HL-60 (cell line): ENCODE measurements at regions not wholly inside any gene's neighbourhood (a gene's known extent, or its start where the extent isn't known, plus 50 kb on each side); places are given as distances from the start of the nearest gene placed in this dataset.

Experiments
- GABPA ChIP-seq: IDR thresholded peaks from 2 replicates; pipeline ENCODE4 v1.6.1; 2012; ENCODE audit warnings: low read depth
- POLR2AphosphoS5 ChIP-seq: IDR thresholded peaks from 2 replicates; pipeline ENCODE4 v1.6.1; 2012; ENCODE audit warnings: low read depth
- SPI1 ChIP-seq: IDR thresholded peaks from 2 replicates; pipeline ENCODE4 v1.6.1; 2012; ENCODE audit warnings: low read depth, mild to moderate bottlenecking, borderline replicate concordance
- TF ChIP-seq, protein P1 (sequence below): IDR thresholded peaks from one replicate; pipeline ENCODE4 v1.5.1; 2011; ENCODE audit warnings: low read length, control low read depth, inconsistent platforms; ENCODE audit not compliant: insufficient read depth

DNA sequence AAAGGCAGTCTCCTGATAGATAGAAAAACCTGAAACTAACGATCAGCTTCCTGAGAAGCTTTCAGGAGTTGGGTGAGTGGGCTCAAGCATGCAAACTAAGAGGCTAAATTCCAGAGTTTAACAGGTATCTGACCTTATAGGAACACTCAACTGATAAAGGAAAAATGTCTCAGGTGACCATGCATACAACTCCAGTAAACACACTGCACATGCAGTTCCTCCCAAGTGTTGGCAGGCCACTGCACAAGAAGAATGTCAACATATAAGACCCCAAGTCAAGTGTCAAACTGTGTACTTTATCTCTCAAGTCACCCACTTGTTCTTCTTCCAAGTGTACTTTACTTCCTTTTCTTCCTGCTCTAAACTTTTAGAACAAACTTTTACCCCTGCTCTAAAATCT is 981.2 kb downstream of the FAM133A start:
- TF ChIP-seq, protein P1, sequence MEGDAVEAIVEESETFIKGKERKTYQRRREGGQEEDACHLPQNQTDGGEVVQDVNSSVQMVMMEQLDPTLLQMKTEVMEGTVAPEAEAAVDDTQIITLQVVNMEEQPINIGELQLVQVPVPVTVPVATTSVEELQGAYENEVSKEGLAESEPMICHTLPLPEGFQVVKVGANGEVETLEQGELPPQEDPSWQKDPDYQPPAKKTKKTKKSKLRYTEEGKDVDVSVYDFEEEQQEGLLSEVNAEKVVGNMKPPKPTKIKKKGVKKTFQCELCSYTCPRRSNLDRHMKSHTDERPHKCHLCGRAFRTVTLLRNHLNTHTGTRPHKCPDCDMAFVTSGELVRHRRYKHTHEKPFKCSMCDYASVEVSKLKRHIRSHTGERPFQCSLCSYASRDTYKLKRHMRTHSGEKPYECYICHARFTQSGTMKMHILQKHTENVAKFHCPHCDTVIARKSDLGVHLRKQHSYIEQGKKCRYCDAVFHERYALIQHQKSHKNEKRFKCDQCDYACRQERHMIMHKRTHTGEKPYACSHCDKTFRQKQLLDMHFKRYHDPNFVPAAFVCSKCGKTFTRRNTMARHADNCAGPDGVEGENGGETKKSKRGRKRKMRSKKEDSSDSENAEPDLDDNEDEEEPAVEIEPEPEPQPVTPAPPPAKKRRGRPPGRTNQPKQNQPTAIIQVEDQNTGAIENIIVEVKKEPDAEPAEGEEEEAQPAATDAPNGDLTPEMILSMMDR, result no peak
- TF ChIP-seq GABPA (no peak), POLR2AphosphoS5 (no peak), SPI1 (no peak)
